ENCODE measurements at regions not wholly inside any gene's neighbourhood (a gene's known extent, or its start where the extent isn't known, plus 50 kb on each side); places are given as distances from the start of the nearest gene placed in this dataset.

DNA sequence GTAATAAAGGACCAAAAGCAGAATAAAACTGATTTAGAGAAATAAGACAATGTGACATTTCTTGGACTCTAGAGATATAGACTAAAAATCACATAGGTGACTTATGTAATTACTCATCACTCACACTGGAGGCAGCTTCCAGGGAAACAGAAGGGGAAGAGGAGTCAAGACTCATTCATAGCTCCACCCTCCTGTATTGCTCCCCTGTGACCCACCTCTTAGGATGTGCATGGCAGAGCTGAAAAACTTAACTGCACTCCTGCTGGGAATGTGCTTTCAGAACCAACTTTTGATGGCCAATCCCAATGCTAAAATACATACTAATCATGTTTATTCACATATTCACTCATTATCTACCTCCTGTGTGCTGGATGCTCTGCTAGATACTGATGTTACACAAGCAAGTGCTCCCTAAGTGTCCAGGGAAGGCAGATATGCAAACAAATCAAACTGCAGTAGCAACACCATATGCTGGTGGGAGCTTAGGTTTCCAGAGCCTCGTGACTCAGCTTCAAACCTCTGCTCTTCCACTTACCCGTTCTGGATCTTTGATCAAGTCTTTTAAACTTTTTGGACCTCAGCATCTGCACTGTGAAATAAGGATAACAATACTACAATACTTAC, 316.1 kb downstream of the GALC start:
- Mint-ChIP-seq H3K27ac (no peak overlapping the region), H3K4me1 (no peaks in the 10 kb centered on the region), H3K9me3 (0 out of 3 replicates have a peak, but pooled peaks cover 2% of the 10 kb centered on the region), H3K4me3 (no peak overlapping the region), H3K27me3 (ENCODE audit: insufficient read depth, low read depth, poor library complexity) (no peaks in the 10 kb centered on the region), H3K36me3 (ENCODE audit: low read depth) (no peaks in the 10 kb centered on the region)
- Histone ChIP-seq H3K9me2 (ENCODE audit: insufficient read depth) (no peaks in the 10 kb centered on the region), H4K20me1 (replicated peaks; ENCODE audit: insufficient read depth) (no peaks in the 10 kb centered on the region), H3K27me3 (ENCODE audit: insufficient read depth) (no peaks in the 10 kb centered on the region), H3K4me2 (no peak overlapping the region), H2AFZ (no peak overlapping the region), H3K36me3 (ENCODE audit: insufficient read depth) (no peaks in the 10 kb centered on the region), H3F3A (replicated peaks; ENCODE audit: low read depth) (no peaks in the 10 kb centered on the region), H3K79me2 (replicated peaks; ENCODE audit: insufficient read depth) (no peaks in the 10 kb centered on the region), H3K4me1 (ENCODE audit: insufficient read depth) (no peaks in the 10 kb centered on the region), H3K4me3 (no peak overlapping the region), H3K27ac (ENCODE audit: low read depth) (no peak overlapping the region)
- DNase-seq (ENCODE audit: low spot score) (no peak), ATAC-seq (no peak)
- TF ChIP-seq JUNB (IDR thresholded peaks at IDR 0.05; ENCODE audit: unreplicated experiment) (no peak), POLR2AphosphoS5 (IDR thresholded peaks at IDR 0.05; ENCODE audit: low read depth) (no peak), NANOG (IDR thresholded peaks at IDR 0.05; ENCODE audit: borderline replicate concordance) (no peak), STAT1 (IDR thresholded peaks at IDR 0.05; ENCODE audit: unreplicated experiment) (no peak), ZNF114 (CRISPR knock-in tag; IDR thresholded peaks at IDR 0.05) (no peak), CREB1 (CRISPR knock-in tag; IDR thresholded peaks at IDR 0.05; ENCODE audit: low read depth) (no peak), EZH2phosphoT487 (IDR thresholded peaks at IDR 0.05; ENCODE audit: unreplicated experiment) (no peak), ZNF462 (CRISPR knock-in tag; IDR thresholded peaks at IDR 0.05) (no peak), EZH2 (IDR thresholded peaks at IDR 0.05; ENCODE audit: low read depth, unreplicated experiment) (no peak), ZNF331 (CRISPR knock-in tag; IDR thresholded peaks at IDR 0.05; ENCODE audit: low read depth) (no peak), CTCF (conservative IDR thresholded peaks at IDR 0.05; ENCODE audit: low read depth in 2 of 2) (no peak)
- TF ChIP-seq, protein P1, sequence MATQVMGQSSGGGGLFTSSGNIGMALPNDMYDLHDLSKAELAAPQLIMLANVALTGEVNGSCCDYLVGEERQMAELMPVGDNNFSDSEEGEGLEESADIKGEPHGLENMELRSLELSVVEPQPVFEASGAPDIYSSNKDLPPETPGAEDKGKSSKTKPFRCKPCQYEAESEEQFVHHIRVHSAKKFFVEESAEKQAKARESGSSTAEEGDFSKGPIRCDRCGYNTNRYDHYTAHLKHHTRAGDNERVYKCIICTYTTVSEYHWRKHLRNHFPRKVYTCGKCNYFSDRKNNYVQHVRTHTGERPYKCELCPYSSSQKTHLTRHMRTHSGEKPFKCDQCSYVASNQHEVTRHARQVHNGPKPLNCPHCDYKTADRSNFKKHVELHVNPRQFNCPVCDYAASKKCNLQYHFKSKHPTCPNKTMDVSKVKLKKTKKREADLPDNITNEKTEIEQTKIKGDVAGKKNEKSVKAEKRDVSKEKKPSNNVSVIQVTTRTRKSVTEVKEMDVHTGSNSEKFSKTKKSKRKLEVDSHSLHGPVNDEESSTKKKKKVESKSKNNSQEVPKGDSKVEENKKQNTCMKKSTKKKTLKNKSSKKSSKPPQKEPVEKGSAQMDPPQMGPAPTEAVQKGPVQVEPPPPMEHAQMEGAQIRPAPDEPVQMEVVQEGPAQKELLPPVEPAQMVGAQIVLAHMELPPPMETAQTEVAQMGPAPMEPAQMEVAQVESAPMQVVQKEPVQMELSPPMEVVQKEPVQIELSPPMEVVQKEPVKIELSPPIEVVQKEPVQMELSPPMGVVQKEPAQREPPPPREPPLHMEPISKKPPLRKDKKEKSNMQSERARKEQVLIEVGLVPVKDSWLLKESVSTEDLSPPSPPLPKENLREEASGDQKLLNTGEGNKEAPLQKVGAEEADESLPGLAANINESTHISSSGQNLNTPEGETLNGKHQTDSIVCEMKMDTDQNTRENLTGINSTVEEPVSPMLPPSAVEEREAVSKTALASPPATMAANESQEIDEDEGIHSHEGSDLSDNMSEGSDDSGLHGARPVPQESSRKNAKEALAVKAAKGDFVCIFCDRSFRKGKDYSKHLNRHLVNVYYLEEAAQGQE (IDR thresholded peaks at IDR 0.05; ENCODE audit: unreplicated experiment), result no peak
- TF ChIP-seq, protein P2, sequence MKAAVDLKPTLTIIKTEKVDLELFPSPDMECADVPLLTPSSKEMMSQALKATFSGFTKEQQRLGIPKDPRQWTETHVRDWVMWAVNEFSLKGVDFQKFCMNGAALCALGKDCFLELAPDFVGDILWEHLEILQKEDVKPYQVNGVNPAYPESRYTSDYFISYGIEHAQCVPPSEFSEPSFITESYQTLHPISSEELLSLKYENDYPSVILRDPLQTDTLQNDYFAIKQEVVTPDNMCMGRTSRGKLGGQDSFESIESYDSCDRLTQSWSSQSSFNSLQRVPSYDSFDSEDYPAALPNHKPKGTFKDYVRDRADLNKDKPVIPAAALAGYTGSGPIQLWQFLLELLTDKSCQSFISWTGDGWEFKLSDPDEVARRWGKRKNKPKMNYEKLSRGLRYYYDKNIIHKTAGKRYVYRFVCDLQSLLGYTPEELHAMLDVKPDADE (IDR thresholded peaks at IDR 0.05), result no peak

Measured in GM23338 (cell line).